ENCODE measurements at regions not wholly inside any gene's neighbourhood (a gene's known extent, or its start where the extent isn't known, plus 50 kb on each side); places are given as distances from the start of the nearest gene placed in this dataset.

DNA sequence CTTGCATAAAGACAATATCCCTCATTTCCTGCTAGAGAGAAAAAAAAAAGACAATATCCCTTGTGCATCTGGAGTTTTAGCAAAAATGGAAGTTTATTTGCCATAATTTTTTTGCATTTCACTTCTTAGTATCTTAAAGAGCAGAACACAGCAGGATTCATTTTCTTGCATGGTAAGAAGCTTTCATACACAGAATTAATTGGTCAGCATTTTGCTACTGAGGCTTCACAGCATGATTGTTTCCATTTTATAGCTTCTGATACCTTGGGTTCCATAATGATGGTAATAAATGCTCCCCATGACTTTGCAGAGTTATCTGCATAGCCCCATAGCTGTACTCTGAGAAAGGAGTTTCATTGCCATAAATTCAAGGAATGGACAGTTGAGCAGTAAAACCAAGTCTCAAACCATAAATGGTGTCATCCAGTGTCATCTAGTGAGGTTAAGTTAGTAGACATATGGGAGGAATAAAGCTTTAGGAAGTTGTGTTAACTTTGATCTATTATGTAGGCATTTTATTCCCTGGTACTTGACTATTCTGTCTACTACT is 88.8 kb upstream of the PLD5 start:
- H3K4me2 ChIP-seq (ENCODE audit: low read depth, low read length, poor library complexity, severe bottlenecking), result no peak overlapping the region
- H3K27ac ChIP-seq (ENCODE audit: low read depth, low read length), result no peak overlapping the region
- no peaks in the 10 kb centered on the region for H3F3A ChIP-seq (ENCODE audit: insufficient read depth)
- TF ChIP-seq EZH2phosphoT487 (conservative IDR thresholded peaks at IDR 0.05; ENCODE audit: low read length), result no peak
- TF ChIP-seq, protein P1, sequence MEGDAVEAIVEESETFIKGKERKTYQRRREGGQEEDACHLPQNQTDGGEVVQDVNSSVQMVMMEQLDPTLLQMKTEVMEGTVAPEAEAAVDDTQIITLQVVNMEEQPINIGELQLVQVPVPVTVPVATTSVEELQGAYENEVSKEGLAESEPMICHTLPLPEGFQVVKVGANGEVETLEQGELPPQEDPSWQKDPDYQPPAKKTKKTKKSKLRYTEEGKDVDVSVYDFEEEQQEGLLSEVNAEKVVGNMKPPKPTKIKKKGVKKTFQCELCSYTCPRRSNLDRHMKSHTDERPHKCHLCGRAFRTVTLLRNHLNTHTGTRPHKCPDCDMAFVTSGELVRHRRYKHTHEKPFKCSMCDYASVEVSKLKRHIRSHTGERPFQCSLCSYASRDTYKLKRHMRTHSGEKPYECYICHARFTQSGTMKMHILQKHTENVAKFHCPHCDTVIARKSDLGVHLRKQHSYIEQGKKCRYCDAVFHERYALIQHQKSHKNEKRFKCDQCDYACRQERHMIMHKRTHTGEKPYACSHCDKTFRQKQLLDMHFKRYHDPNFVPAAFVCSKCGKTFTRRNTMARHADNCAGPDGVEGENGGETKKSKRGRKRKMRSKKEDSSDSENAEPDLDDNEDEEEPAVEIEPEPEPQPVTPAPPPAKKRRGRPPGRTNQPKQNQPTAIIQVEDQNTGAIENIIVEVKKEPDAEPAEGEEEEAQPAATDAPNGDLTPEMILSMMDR (IDR thresholded peaks at IDR 0.05; ENCODE audit: insufficient read depth, low read length, poor library complexity, severe bottlenecking), result no peak
- no peak overlapping the region for H2AFZ ChIP-seq (ENCODE audit: low read depth, low read length, severe bottlenecking)
- H3K27me3 ChIP-seq (ENCODE audit: low read length), result no peaks in the 10 kb centered on the region
- H3K36me3 ChIP-seq (ENCODE audit: low read length), result no peaks in the 10 kb centered on the region
- no peaks in the 10 kb centered on the region; the same call in 1 of the 2 replicates for H3K9me2 ChIP-seq (replicated peaks; ENCODE audit: insufficient read depth, low read length)
- H4K20me1 ChIP-seq (ENCODE audit: low read depth, low read length), result no peaks in the 10 kb centered on the region
- no peak overlapping the region for H3K9ac ChIP-seq (ENCODE audit: low read length)
- no peaks in the 10 kb centered on the region for H3K9me3 ChIP-seq (ENCODE audit: insufficient read depth, low read length)
- H3K4me3 ChIP-seq (ENCODE audit: insufficient read depth, low read length, poor library complexity, severe bottlenecking), result no peak overlapping the region
- no peaks in the 10 kb centered on the region for H3K79me2 ChIP-seq (ENCODE audit: insufficient read depth, low read length)

DNA sequence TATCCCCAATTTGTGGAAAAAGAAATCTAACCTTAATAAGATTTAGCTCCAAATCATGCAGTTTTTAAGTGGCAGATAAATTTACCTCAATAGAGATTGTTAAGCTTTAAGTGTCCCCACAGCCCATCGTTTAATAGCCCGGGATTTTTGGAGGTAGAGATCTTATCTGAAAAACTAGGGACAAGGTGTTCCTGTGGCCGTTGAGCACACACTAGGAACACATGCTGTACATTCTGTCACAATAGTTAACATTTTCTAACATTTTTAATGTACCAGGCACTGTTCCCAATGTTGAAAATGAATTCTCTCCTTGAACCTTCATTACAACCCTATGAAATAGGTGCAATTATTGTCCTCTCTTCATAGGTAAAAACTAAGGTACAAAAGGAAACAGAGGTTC is 85.7 kb upstream of the PLD5 start:
- H3K9ac ChIP-seq (ENCODE audit: low read length), result no peak overlapping the region
- no peaks in the 10 kb centered on the region for H3K36me3 ChIP-seq (ENCODE audit: low read length)
- H3K4me3 ChIP-seq (ENCODE audit: insufficient read depth, low read length, poor library complexity, severe bottlenecking), result no peak overlapping the region
- H2AFZ ChIP-seq (ENCODE audit: low read depth, low read length, severe bottlenecking), result no peak overlapping the region
- no peaks in the 10 kb centered on the region for H4K20me1 ChIP-seq (ENCODE audit: low read depth, low read length)
- H3K4me2 ChIP-seq (ENCODE audit: low read depth, low read length, poor library complexity, severe bottlenecking), result no peak overlapping the region
- H3K9me3 ChIP-seq (ENCODE audit: insufficient read depth, low read length), result no peaks in the 10 kb centered on the region
- TF ChIP-seq, protein P1 (IDR thresholded peaks at IDR 0.05; ENCODE audit: insufficient read depth, low read length, poor library complexity, severe bottlenecking), result no peak
- no peak for TF ChIP-seq EZH2phosphoT487 (conservative IDR thresholded peaks at IDR 0.05; ENCODE audit: low read length)
- H3K27ac ChIP-seq (ENCODE audit: low read depth, low read length), result no peak overlapping the region
- H3K27me3 ChIP-seq (ENCODE audit: low read length), result no peaks in the 10 kb centered on the region
- H3F3A ChIP-seq (ENCODE audit: insufficient read depth), result no peaks in the 10 kb centered on the region
- H3K79me2 ChIP-seq (ENCODE audit: insufficient read depth, low read length), result no peaks in the 10 kb centered on the region
- no peaks in the 10 kb centered on the region; the same call in 1 of the 2 replicates for H3K9me2 ChIP-seq (replicated peaks; ENCODE audit: insufficient read depth, low read length)

DNA sequence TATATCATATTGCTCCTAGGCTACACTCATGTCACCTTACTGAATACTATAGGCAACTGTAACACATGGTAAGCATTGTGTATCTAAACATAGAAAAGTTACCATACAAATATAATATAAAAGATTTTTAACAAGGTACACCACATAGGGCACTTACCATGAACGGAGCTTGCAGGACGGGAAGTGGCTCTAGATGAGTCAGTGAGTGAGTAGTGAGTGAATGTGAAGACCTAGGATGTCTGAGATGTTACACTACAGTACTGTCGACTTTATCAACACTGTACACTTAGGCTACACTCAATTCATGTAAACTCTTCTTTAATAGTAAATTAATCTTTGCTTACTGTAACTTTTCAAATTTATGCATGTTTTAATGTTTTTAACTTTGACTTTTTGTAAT is 81.0 kb upstream of the PLD5 start:
- TF ChIP-seq EZH2phosphoT487 (conservative IDR thresholded peaks at IDR 0.05; ENCODE audit: low read length), result no peak
- TF ChIP-seq, protein P1 (IDR thresholded peaks at IDR 0.05; ENCODE audit: insufficient read depth, low read length, poor library complexity, severe bottlenecking), result no peak
- Histone ChIP-seq H3K27me3 (ENCODE audit: low read length) (no peaks in the 10 kb centered on the region), H3K4me2 (ENCODE audit: low read depth, low read length, poor library complexity, severe bottlenecking) (no peak overlapping the region), H3K27ac (ENCODE audit: low read depth, low read length) (no peak overlapping the region), H3K9ac (ENCODE audit: low read length) (no peak overlapping the region), H4K20me1 (ENCODE audit: low read depth, low read length) (no peaks in the 10 kb centered on the region), H3K9me2 (replicated peaks; ENCODE audit: insufficient read depth, low read length) (no peaks in the 10 kb centered on the region; the same call in 1 of the 2 replicates), H3K36me3 (ENCODE audit: low read length) (no peaks in the 10 kb centered on the region), H3K9me3 (ENCODE audit: insufficient read depth, low read length) (no peaks in the 10 kb centered on the region), H3K79me2 (ENCODE audit: insufficient read depth, low read length) (no peaks in the 10 kb centered on the region), H3K4me3 (ENCODE audit: insufficient read depth, low read length, poor library complexity, severe bottlenecking) (no peak overlapping the region), H2AFZ (ENCODE audit: low read depth, low read length, severe bottlenecking) (no peak overlapping the region), H3F3A (ENCODE audit: insufficient read depth) (no peaks in the 10 kb centered on the region)

All from SU-DHL-6 (cell line).